K562 (cell line): ENCODE measurements at regions not wholly inside any gene's neighbourhood (a gene's known extent, or its start where the extent isn't known, plus 50 kb on each side); places are given as distances from the start of the nearest gene placed in this dataset.

Source experiments
- ATAC-seq: fragments of 200-7000 bp; cut with Tn5 transposase; 3 replicates; pipeline ENCODE4 v1.9.1; 2020; ENCODE audit warnings: moderate library complexity
- BruUV-seq: library from RNA; stranded (reverse); fragments of 400-500 nt; replicated peaks from 2 replicates; lab custom pipeline; 2021; lab: Mats Ljungman, UMichigan
- CTCF ChIA-PET: fragments of 300-600 bp; formaldehyde crosslinking; extraction: SDS; loops from one replicate; lab custom pipeline; 2021; ENCODE audit warnings: low intra/inter-chr PET ratio; lab: Yijun Ruan, JAX
- POLR2A ChIA-PET: fragments of 300-600, 350-650 bp; sonication (Branson Sonifier 250); formaldehyde crosslinking; extraction: SDS; loops from one replicate; lab custom pipeline; 2021; ENCODE audit warnings: antibody characterized with exemption, inconsistent platforms; lab: Yijun Ruan, JAX
- DNase-seq, 4 experiments: peaks; one replicate each; pipeline versions ENCODE4 v3.0.0 to v3.0.0-alpha.2; 2011 to 2018; ENCODE audit warnings: low spot score in 3 of 4, mixed read lengths in 3 of 4; ENCODE audit errors: extremely low read depth in 1 of 4
- FAIRE-seq: peaks from 2 replicates; lab custom pipeline; 2011; peaks lifted over from hg19 to GRCh38; lab: Jason Lieb, UNC
- H2AFZ ChIP-seq: 2 replicates; pipeline ENCODE4 v1.6.0; 2011; ENCODE audit warnings: low read depth, low read length, control low read depth, inconsistent platforms
- H3K27ac ChIP-seq: fragments of 200-600 bp; 3 replicates; pipeline ENCODE4 v1.8.0; 2011; ENCODE audit warnings: low read depth, mild to moderate bottlenecking, control low read depth, inconsistent platforms, low read length, moderate library complexity, mixed read lengths; ENCODE audit errors: extremely low read depth
- H3K27me3 ChIP-seq, 2 experiments: fragments of 300-600 bp in 1 of 2; 2 replicates in 1 of 2; 3 replicates in 1 of 2; pipeline versions ENCODE4 v1.6.0 to v1.8.0; 2011; ENCODE audit warnings: inconsistent platforms in 2 of 2, low read length in 2 of 2, mild to moderate bottlenecking in 1 of 2, mixed read lengths in 1 of 2, moderate library complexity in 1 of 2; ENCODE audit not compliant: control insufficient read depth in 2 of 2, insufficient read depth in 2 of 2
- H3K36me3 ChIP-seq: fragments of 300-600 bp; 3 replicates; pipeline ENCODE4 v1.8.0; 2011; ENCODE audit warnings: mild to moderate bottlenecking, low read length, inconsistent platforms; ENCODE audit not compliant: control insufficient read depth, insufficient read depth
- H3K4me1 ChIP-seq, 2 experiments: fragments of 200-600 bp in 1 of 2; replicated peaks in 1 of 2; 2 replicates in 1 of 2; 3 replicates in 1 of 2; pipeline versions ENCODE4 v1.5.1 to v1.8.0; 2011; ENCODE audit warnings: inconsistent platforms in 2 of 2, low read length in 2 of 2, mild to moderate bottlenecking in 1 of 2, mixed read lengths in 1 of 2, moderate library complexity in 1 of 2; ENCODE audit not compliant: control insufficient read depth in 2 of 2, insufficient read depth in 2 of 2
- H3K4me2 ChIP-seq: 2 replicates; pipeline ENCODE4 v1.6.1; 2011; ENCODE audit warnings: low read length, control low read depth, inconsistent platforms, mixed read lengths; ENCODE audit not compliant: insufficient read depth
- H3K4me3 ChIP-seq: fragments of 200-600 bp; sonication (generic), shearing (Covaris generic); 2 replicates; pipeline ENCODE4 v1.5.1; 2016; ENCODE audit warnings: control low read depth, inconsistent platforms
- H3K79me2 ChIP-seq: fragments of 200-600 bp; 3 replicates; pipeline ENCODE4 v1.8.0; 2011; ENCODE audit warnings: low read length, inconsistent platforms; ENCODE audit not compliant: control insufficient read depth, insufficient read depth
- H3K9ac ChIP-seq, 2 experiments: 2 replicates each; pipeline versions ENCODE4 v1.6.0 to v1.6.1; 2011; ENCODE audit warnings: low read depth in 2 of 2, low read length in 2 of 2, control low read depth in 1 of 2, inconsistent platforms in 1 of 2, mild to moderate bottlenecking in 1 of 2, mixed read lengths in 1 of 2; ENCODE audit not compliant: insufficient read depth in 1 of 2
- H3K9me1 ChIP-seq: one replicate; pipeline ENCODE4 v1.6.0; 2011; ENCODE audit warnings: inconsistent platforms, mild to moderate bottlenecking, low read length, moderate library complexity; ENCODE audit not compliant: control insufficient read depth, insufficient read depth
- H3K9me3 ChIP-seq: replicated peaks from 2 replicates; pipeline ENCODE4 v1.5.1; 2011; ENCODE audit warnings: low read depth, low read length, inconsistent platforms; ENCODE audit not compliant: control insufficient read depth, insufficient read depth
- H4K20me1 ChIP-seq: replicated peaks from 2 replicates; pipeline ENCODE4 v1.6.1; 2011; ENCODE audit warnings: low read length, inconsistent platforms, mixed read lengths; ENCODE audit not compliant: control insufficient read depth, insufficient read depth
- BCL6 ChIP-seq: fragments of 250-450 bp; sonication (Bioruptor Pico); IDR thresholded peaks from 2 replicates; pipeline ENCODE4 v1.4.0; 2020
- PATZ1 ChIP-seq: fragments of 250-450 bp; sonication (Bioruptor Pico); IDR thresholded peaks from 2 replicates; pipeline ENCODE4 v1.5.0; 2020; ENCODE audit warnings: mild to moderate bottlenecking, borderline replicate concordance
- RBFOX2 ChIP-seq: fragments of 200-400 bp; formaldehyde crosslinking; IDR thresholded peaks from 2 replicates; pipeline ENCODE4 v1.6.1; 2017; ENCODE audit warnings: low read depth, mild to moderate bottlenecking, low read length, moderate library complexity
- ZNF655 ChIP-seq: fragments of 250-450 bp; sonication (Bioruptor Pico); IDR thresholded peaks from 2 replicates; pipeline ENCODE4 v1.5.0; 2021
- WGBS: fragments of 100-300 bp; shearing (Covaris generic); methylation state at CpG from one replicate; pipeline ENCODE4 v1.1.6; 2016; ENCODE audit warnings: low coverage, mixed read lengths; ENCODE audit not compliant: insufficient coverage; ENCODE audit errors: missing lambda C conversion rate; 5-methylcytosine and 5-hydroxymethylcytosine counted together
- in situ Hi-C: fragments of 300-500 bp; cut with MboI; formaldehyde crosslinking; loops from 4 replicates; pipeline ENCODE4 v1.15.0; 2018; ENCODE audit warnings: inconsistent platforms, mixed read lengths
- intact Hi-C: fragments of 100-400 bp; cut with micrococcal nuclease; formaldehyde crosslinking; loops from 2 replicates; pipeline ENCODE4 v1.14.2; 2022

- POLR2A ChIA-PET: no interaction called here
- peaks cover 6 to 27% of the 10 kb centered on the region in 2 experiments; a peak in 4 of 5 replicates for H3K27me3 ChIP-seq
- H2AFZ ChIP-seq: no peak overlapping the region
- no peaks in the 10 kb centered on the region for H3K79me2 ChIP-seq
- no peak overlapping the region for H3K4me3 ChIP-seq
- FAIRE-seq (no peak), ATAC-seq (no peak), DNase-seq (no peak)
- no peaks in the 10 kb centered on the region for H3K9me1 ChIP-seq
- no peak overlapping the region for H3K27ac ChIP-seq
- H4K20me1 ChIP-seq: no peaks in the 10 kb centered on the region
- BruUV-seq: no TSS peak
- H3K4me2 ChIP-seq: no peak overlapping the region
- H3K9ac ChIP-seq: no peak overlapping the region
- 1% methylated on average over 5 of the region's 5 CpGs for WGBS
- no peaks in the 10 kb centered on the region for H3K4me1 ChIP-seq
- CTCF ChIA-PET: no interaction called here
- no peaks in the 10 kb centered on the region for H3K36me3 ChIP-seq
- TF ChIP-seq RBFOX2 (no peak), PATZ1 (CRISPR knock-in tag) (no peak), ZNF655 (no peak), BCL6 (no peak)
- H3K9me3 ChIP-seq: no peaks in the 10 kb centered on the region
- in situ Hi-C loops: no loop called here
- intact Hi-C loops: no loop called here
These were observed 189.6 kb downstream of the ADAMTS15 start for GRCh38 chr11:130638033-130638432.
